ENCODE measurements at regions not wholly inside any gene's neighbourhood (a gene's known extent, or its start where the extent isn't known, plus 50 kb on each side); places are given as distances from the start of the nearest gene placed in this dataset.

DNA sequence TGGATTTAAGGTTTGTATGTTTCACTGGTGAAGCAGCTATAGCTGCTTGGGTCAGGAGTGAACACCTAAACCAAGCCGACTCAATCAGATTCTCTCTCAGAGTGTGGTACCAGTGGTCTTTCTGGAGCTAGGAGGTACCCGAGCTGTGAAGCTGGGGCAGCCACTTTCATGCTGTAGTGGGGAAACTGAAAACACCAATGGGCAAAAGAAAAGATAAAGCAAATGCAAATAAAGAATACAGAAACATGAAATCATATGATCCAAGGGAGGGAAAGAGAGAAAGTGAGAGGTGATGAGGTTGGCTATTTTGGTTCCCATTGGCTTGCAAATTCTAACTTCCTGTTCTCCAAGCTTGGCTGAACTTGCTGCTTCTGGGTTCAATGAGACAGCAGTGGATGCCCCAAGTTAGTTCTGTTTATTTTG, 212.3 kb upstream of the CFAP20DC start:
- Mint-ChIP-seq H3K4me1 (peaks cover 23% of the 10 kb centered on the region), H3K27me3 (ENCODE audit: insufficient read depth) (no peaks in the 10 kb centered on the region), H3K4me3 (no peak overlapping the region), H3K36me3 (ENCODE audit: low read depth) (no peaks in the 10 kb centered on the region), H3K9me3 (peaks cover 10% of the 10 kb centered on the region), H3K27ac (no peak overlapping the region)
- Histone ChIP-seq H3K36me3 (ENCODE audit: control insufficient read depth, insufficient read depth, low read length) (no peaks in the 10 kb centered on the region), H3K27ac (ENCODE audit: low read depth, low read length) (no peak overlapping the region), H3K9ac (ENCODE audit: extremely low read depth, low read length, poor library complexity, severe bottlenecking) (no peak overlapping the region), H3K4me1 (ENCODE audit: control insufficient read depth, insufficient read depth, low read length) (peaks cover 10% of the 10 kb centered on the region), H3K4me3 (ENCODE audit: low read length) (no peak overlapping the region), H3K27me3 (ENCODE audit: control insufficient read depth, insufficient read depth, low read length, poor library complexity, severe bottlenecking) (no peaks in the 10 kb centered on the region), H3K9me3 (ENCODE audit: control insufficient read depth, low read length) (peaks cover 16% of the 10 kb centered on the region)
- TF ChIP-seq, protein P1, sequence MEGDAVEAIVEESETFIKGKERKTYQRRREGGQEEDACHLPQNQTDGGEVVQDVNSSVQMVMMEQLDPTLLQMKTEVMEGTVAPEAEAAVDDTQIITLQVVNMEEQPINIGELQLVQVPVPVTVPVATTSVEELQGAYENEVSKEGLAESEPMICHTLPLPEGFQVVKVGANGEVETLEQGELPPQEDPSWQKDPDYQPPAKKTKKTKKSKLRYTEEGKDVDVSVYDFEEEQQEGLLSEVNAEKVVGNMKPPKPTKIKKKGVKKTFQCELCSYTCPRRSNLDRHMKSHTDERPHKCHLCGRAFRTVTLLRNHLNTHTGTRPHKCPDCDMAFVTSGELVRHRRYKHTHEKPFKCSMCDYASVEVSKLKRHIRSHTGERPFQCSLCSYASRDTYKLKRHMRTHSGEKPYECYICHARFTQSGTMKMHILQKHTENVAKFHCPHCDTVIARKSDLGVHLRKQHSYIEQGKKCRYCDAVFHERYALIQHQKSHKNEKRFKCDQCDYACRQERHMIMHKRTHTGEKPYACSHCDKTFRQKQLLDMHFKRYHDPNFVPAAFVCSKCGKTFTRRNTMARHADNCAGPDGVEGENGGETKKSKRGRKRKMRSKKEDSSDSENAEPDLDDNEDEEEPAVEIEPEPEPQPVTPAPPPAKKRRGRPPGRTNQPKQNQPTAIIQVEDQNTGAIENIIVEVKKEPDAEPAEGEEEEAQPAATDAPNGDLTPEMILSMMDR (conservative IDR thresholded peaks at IDR 0.05), result no peak
- no peak for DNase-seq
- WGBS, 2 experiments (ENCODE audit: insufficient coverage in 1 of 2, insufficient read length in 1 of 2), result 83 to 92% methylated on average over 1 to 2 of the region's 2 CpGs

DNA sequence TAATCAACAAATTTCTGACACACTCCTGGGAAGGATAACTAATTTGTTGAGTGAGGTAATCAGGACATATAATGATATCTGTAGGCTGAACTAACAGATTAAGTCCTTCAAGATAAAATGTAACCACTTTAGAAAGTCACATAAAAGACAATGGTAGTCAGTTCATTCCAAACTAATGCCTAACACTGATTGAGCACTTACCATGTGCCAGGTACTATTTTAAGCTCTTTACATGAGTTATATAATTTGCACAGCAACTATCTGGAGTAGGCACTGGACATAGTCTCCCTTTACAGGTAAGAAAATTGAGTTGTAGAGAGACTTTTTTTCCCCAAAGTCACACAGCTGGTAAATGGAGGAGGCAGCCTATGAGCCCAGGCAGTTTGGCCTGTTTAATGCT, 211.2 kb upstream of the CFAP20DC start:
- Histone ChIP-seq H3K4me1 (ENCODE audit: control insufficient read depth, insufficient read depth, low read length) (peaks cover 10% of the 10 kb centered on the region), H3K36me3 (ENCODE audit: control insufficient read depth, insufficient read depth, low read length) (no peaks in the 10 kb centered on the region), H3K27me3 (ENCODE audit: control insufficient read depth, insufficient read depth, low read length, poor library complexity, severe bottlenecking) (no peaks in the 10 kb centered on the region), H3K27ac (ENCODE audit: low read depth, low read length) (no peak overlapping the region), H3K9ac (ENCODE audit: extremely low read depth, low read length, poor library complexity, severe bottlenecking) (no peak overlapping the region), H3K9me3 (ENCODE audit: control insufficient read depth, low read length) (peaks cover 16% of the 10 kb centered on the region), H3K4me3 (ENCODE audit: low read length) (no peak overlapping the region)
- Mint-ChIP-seq H3K4me1 (peaks cover 23% of the 10 kb centered on the region), H3K27me3 (ENCODE audit: insufficient read depth) (no peaks in the 10 kb centered on the region), H3K4me3 (no peak overlapping the region), H3K27ac (no peak overlapping the region), H3K9me3 (peaks cover 10% of the 10 kb centered on the region), H3K36me3 (ENCODE audit: low read depth) (no peaks in the 10 kb centered on the region)
- DNase-seq, result no peak
- TF ChIP-seq, protein P1 (conservative IDR thresholded peaks at IDR 0.05), result no peak

DNA sequence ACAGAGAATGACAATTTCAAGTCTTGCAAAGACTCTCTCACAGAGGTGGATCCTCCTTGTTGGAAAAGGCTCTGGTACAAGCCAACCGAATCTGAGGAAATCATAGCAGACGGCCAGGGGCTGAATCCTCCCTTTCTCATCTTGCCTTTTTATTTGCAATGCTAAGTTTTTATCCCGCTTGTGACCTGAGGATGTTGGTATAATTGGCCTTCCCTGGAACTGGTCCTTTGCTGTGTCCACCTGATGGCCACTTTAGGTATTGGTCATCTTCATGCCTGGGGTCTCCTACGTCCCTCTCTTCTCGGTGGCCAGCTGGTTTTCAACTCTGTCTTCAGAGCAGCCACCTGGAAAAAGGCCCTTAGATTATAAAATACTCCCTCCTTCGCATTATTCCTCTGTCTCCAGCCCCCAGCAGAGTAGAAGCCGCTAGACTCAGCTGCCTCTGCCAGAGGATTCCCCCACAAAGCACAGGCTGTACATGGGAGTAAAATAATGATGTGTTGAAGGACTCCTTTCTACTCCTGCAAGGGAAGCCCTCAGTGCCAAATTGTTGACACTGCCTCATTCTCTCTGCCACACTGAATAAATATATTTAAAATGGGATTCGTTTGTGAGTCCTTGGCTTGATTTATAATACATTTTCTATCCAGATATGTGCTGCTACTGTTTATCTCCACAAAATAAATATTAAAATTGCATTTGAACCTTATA, 208.9 kb upstream of the CFAP20DC start:
- Mint-ChIP-seq H3K4me1 (peaks cover 23% of the 10 kb centered on the region), H3K4me3 (no peak overlapping the region), H3K9me3 (peaks cover 1% of the 10 kb centered on the region), H3K27ac (no peak overlapping the region), H3K27me3 (ENCODE audit: insufficient read depth) (peaks cover 2% of the 10 kb centered on the region), H3K36me3 (ENCODE audit: low read depth) (no peaks in the 10 kb centered on the region)
- WGBS, 2 experiments (ENCODE audit: insufficient coverage in 1 of 2, insufficient read length in 1 of 2), result 83 to 95% methylated on average over 2 to 8 of the region's 8 CpGs
- Histone ChIP-seq H3K27me3 (ENCODE audit: control insufficient read depth, insufficient read depth, low read length, poor library complexity, severe bottlenecking) (no peaks in the 10 kb centered on the region), H3K4me3 (ENCODE audit: low read length) (no peak overlapping the region), H3K27ac (ENCODE audit: low read depth, low read length) (no peak overlapping the region), H3K4me1 (ENCODE audit: control insufficient read depth, insufficient read depth, low read length) (peaks cover 10% of the 10 kb centered on the region), H3K36me3 (ENCODE audit: control insufficient read depth, insufficient read depth, low read length) (no peaks in the 10 kb centered on the region), H3K9ac (ENCODE audit: extremely low read depth, low read length, poor library complexity, severe bottlenecking) (no peak overlapping the region), H3K9me3 (ENCODE audit: control insufficient read depth, low read length) (peaks cover 6% of the 10 kb centered on the region)
- TF ChIP-seq, protein P1 (conservative IDR thresholded peaks at IDR 0.05), result peak; percentile 62
- DNase-seq, result no peak

All from endodermal cell (in vitro differentiated cells).